Breast epithelium (tissue), 4 donors: ENCODE measurements at regions not wholly inside any gene's neighbourhood (a gene's known extent, or its start where the extent isn't known, plus 50 kb on each side); places are given as distances from the start of the nearest gene placed in this dataset.
"Not testable (repeated sequence)": the region's sequence is repeated elsewhere in the genome, so short reads cannot be mapped to it uniquely, and the experiment has no call there.

Experiments used
- DNase-seq, 2 donors: peaks; one replicate each; pipeline ENCODE4 v3.0.0-alpha.2; 2019; ENCODE audit warnings: low spot score in 2 of 2
- H3K27ac ChIP-seq, 2 donors: fragments of 200-600 bp; sonication (generic) in 1 of 2; one replicate each; pipeline ENCODE4 v1.5.1; 2016 to 2019; ENCODE audit warnings: mild to moderate bottlenecking in 1 of 2
- H3K27me3 ChIP-seq, 2 donors: fragments of 200-600 bp; sonication (generic) in 1 of 2; one replicate each; pipeline versions ENCODE4 v1.5.1 to v1.6.0; 2017 to 2019; ENCODE audit warnings: control low read depth in 1 of 2, mild to moderate bottlenecking in 1 of 2
- H3K36me3 ChIP-seq: fragments of 200-600 bp; one replicate; pipeline ENCODE4 v1.5.1; 2019
- H3K4me1 ChIP-seq, 2 donors: fragments of 200-600 bp; sonication (generic); one replicate each; pipeline ENCODE4 v1.5.1; 2016 to 2019; ENCODE audit warnings: control low read depth in 1 of 2
- H3K4me3 ChIP-seq, 3 donors: fragments of 200-600 bp; sonication (generic); 1 replicate in 2 of 3; 2 replicates in 1 of 3; pipeline ENCODE4 v1.5.1; 2016 to 2019; ENCODE audit warnings: mild to moderate bottlenecking in 3 of 3, moderate library complexity in 2 of 3
- H3K9me3 ChIP-seq, 2 donors: fragments of 200-600 bp; sonication (generic) in 1 of 2; one replicate each; pipeline ENCODE4 v1.5.1; 2016 to 2019; ENCODE audit warnings: control low read depth in 1 of 2
- POLR2A ChIP-seq: fragments of 450-650 bp; IDR thresholded peaks from one replicate; pipeline ENCODE4 v1.6.1; 2016; ENCODE audit warnings: antibody characterized with exemption, mild to moderate bottlenecking, moderate library complexity
- POLR2AphosphoS5 ChIP-seq, 3 donors: sonication (generic); formaldehyde crosslinking; IDR thresholded peaks; one replicate each; pipeline ENCODE4 v1.6.1; 2017; ENCODE audit warnings: antibody characterized with exemption in 3 of 3
- intact Hi-C: fragments of 100-400 bp; cut with DNase I; formaldehyde crosslinking; loops from one replicate; pipeline ENCODE4 v1.15.1; 2023; ENCODE audit warnings: low total_unique reads
- TF ChIP-seq, protein P1 (sequence below), 3 donors: fragments of 450-650 bp; IDR thresholded peaks; one replicate each; pipeline ENCODE4 v1.5.1; 2016 to 2017; ENCODE audit warnings: antibody characterized with exemption in 3 of 3, mild to moderate bottlenecking in 3 of 3, moderate library complexity in 3 of 3

DNA sequence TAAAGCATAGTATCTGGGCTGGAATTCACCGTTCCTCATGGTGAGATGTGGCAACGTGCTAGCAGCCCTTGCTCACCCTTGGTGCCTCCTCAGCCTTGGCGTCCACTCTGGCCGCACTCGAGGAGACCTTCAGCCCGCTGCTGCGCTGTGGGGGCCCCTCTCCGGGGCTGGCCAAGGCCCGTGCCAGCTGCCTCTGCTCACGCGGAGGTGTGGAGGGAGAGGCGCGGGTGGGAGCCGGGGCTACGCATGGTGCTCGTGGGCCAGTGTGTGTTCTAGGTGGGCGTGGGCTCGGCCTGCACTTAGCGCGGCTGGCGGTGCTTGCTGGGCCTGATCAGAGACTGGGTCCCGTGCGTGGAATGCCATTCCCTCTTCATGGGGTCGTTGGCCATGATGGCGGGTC is 424.2 kb downstream of the KCTD16 start:
- H3K27ac ChIP-seq: no peak overlapping the region
- no peaks in the 10 kb centered on the region for H3K4me1 ChIP-seq
- DNase-seq: no peak
- no peaks in the 10 kb centered on the region for H3K36me3 ChIP-seq
- no peaks in the 10 kb centered on the region for H3K9me3 ChIP-seq
- TF ChIP-seq, protein P1, sequence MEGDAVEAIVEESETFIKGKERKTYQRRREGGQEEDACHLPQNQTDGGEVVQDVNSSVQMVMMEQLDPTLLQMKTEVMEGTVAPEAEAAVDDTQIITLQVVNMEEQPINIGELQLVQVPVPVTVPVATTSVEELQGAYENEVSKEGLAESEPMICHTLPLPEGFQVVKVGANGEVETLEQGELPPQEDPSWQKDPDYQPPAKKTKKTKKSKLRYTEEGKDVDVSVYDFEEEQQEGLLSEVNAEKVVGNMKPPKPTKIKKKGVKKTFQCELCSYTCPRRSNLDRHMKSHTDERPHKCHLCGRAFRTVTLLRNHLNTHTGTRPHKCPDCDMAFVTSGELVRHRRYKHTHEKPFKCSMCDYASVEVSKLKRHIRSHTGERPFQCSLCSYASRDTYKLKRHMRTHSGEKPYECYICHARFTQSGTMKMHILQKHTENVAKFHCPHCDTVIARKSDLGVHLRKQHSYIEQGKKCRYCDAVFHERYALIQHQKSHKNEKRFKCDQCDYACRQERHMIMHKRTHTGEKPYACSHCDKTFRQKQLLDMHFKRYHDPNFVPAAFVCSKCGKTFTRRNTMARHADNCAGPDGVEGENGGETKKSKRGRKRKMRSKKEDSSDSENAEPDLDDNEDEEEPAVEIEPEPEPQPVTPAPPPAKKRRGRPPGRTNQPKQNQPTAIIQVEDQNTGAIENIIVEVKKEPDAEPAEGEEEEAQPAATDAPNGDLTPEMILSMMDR (IDR thresholded peaks at IDR 0.05): no peak
- TF ChIP-seq POLR2AphosphoS5 (IDR thresholded peaks at IDR 0.05): no peak
- no peak for TF ChIP-seq POLR2A
- intact Hi-C loops: no loop called here
- peaks cover 0 to 3% of the 10 kb centered on the region in 2 donors for H3K27me3 ChIP-seq
- H3K4me3 ChIP-seq: no peak overlapping the region

GRCh38 chr5:144594234-144594633 is 423.6 kb downstream of the KCTD16 start:
- H3K4me3 ChIP-seq, DNase-seq, H3K27ac ChIP-seq, H3K27me3 ChIP-seq, H3K9me3 ChIP-seq, H3K36me3 ChIP-seq, intact Hi-C loops, H3K4me1 ChIP-seq: not testable (repeated sequence)

DNA sequence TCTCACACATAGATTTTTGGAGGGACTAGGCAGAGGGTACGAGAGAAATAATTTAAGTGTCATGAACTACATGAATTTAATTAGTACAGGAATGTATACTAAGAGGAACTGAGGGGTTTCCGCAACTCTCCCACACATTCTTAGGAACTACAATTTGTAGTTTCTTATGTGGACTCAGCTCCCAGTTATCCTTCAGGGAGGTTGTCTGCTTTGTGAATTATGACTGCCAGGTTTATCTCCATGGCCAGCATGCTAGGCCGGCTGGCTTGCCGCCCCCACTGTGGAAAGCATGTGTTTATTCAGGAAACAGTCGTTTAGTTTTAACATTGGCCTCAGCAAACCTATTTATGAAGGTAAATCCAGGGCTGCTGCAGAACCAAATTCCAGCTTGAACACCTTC is 415.0 kb downstream of the KCTD16 start:
- Histone ChIP-seq H3K9me3 (no peaks in the 10 kb centered on the region), H3K4me1 (no peaks in the 10 kb centered on the region)
- DNase-seq: no peak

DNA sequence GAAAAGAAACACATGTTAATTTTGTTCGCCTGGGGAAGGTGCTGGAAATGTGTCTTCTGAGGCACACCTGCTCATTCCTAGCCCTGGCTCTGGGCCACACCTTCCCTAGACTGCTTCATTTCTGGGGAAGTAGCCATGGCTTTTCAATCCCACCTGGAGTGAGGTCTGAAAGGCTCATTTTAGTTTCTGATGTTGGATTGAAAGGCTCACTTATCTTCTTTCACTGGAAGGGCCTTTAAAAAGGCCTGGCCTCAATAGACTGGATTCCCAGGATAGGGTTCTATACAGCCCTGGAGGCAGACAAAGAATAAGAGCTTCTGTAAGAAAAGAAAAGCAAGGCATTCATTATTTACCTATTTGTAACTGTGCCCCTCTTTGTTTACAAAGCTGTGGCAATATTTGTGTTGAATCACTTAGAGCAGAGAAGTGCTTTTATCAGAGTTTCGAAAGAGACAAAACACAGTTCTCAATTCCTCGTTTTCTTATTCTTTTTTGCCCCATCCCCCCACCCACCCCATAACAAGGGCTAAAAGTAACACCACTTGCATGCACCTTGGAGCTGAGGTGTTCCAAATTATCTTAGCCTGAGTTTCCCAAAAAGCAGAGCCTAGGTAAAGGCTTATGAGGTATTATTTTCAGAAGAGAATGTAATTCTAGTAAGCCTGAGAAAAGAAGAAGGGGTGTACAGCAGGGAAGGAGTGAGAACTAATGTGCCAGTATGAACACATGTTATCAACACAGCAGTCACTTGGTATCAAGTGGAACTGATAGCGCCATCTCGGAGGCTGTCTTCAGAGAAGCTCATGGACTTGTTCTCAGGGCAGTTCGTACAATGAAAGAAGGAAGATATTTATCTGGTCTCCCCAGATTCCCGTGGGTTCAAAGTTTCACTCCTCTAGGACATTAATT is 413.1 kb downstream of the KCTD16 start:
- Histone ChIP-seq H3K9me3 (no peaks in the 10 kb centered on the region), H3K4me3 (no peak overlapping the region), H3K27ac (no peak overlapping the region), H3K27me3 (no peaks in the 10 kb centered on the region), H3K36me3 (no peaks in the 10 kb centered on the region), H3K4me1 (no peaks in the 10 kb centered on the region)
- DNase-seq: no peak
- intact Hi-C loops: no loop called here
- TF ChIP-seq POLR2A: no peak
- no peak for TF ChIP-seq POLR2AphosphoS5 (IDR thresholded peaks at IDR 0.05)
- TF ChIP-seq, protein P1 (IDR thresholded peaks at IDR 0.05): no peak

More for the DNA sequence above, 415.0 kb downstream of the KCTD16 start:
- Histone ChIP-seq H3K27me3 (no peaks in the 10 kb centered on the region), H3K36me3 (no peaks in the 10 kb centered on the region), H3K27ac (no peak overlapping the region), H3K4me3 (no peak overlapping the region)
- TF ChIP-seq, protein P1 (IDR thresholded peaks at IDR 0.05): no peak
- no peak for TF ChIP-seq POLR2AphosphoS5 (IDR thresholded peaks at IDR 0.05)
- no peak for TF ChIP-seq POLR2A
- intact Hi-C loops: no loop called here

- DNase-seq: no peak
- intact Hi-C loops: no loop called here
- no peak overlapping the region for H3K27ac ChIP-seq
- H3K4me3 ChIP-seq: no peak overlapping the region
- H3K27me3 ChIP-seq: no peaks in the 10 kb centered on the region
- no peaks in the 10 kb centered on the region for H3K36me3 ChIP-seq
- TF ChIP-seq POLR2AphosphoS5 (IDR thresholded peaks at IDR 0.05): no peak
- TF ChIP-seq POLR2A: no peak
- TF ChIP-seq, protein P1 (IDR thresholded peaks at IDR 0.05): no peak
- H3K4me1 ChIP-seq: no peaks in the 10 kb centered on the region
- H3K9me3 ChIP-seq: no peaks in the 10 kb centered on the region
These were observed 411.4 kb downstream of the KCTD16 start for GRCh38 chr5:144582066-144582465.
